GDM1 (cell line): ENCODE measurements at regions not wholly inside any gene's neighbourhood (a gene's known extent, or its start where the extent isn't known, plus 50 kb on each side); places are given as distances from the start of the nearest gene placed in this dataset.

Source experiments
- DNase-seq: peaks from one replicate; lab custom pipeline; 2025; lab: John Stamatoyannopoulos, UW

GRCh38 chr13:106129993-106130392, 405.5 kb downstream of the EFNB2 start:
- DNase-seq, result no peak

- DNase-seq, result no peak
Observed at GRCh38 chr13:106129273-106129672, 406.2 kb downstream of the EFNB2 start.

GRCh38 chr13:106122234-106122633, 413.2 kb downstream of the EFNB2 start:
- no peak for DNase-seq

GRCh38 chr13:106121173-106121754, 414.2 kb downstream of the EFNB2 start:
- DNase-seq, result no peak

- no peak for DNase-seq
Observed at GRCh38 chr13:106118996-106119395, 416.5 kb downstream of the EFNB2 start.

- DNase-seq, result no peak
Observed at GRCh38 chr13:106118050-106118449, 417.4 kb downstream of the EFNB2 start.

GRCh38 chr13:106117640-106118039, 417.8 kb downstream of the EFNB2 start:
- no peak for DNase-seq

- no peak for DNase-seq
Observed at GRCh38 chr13:106117035-106117434, 418.4 kb downstream of the EFNB2 start.

- DNase-seq, result no peak
Observed at GRCh38 chr13:106115081-106115480, 420.4 kb downstream of the EFNB2 start.

- DNase-seq, result no peak
Observed at GRCh38 chr13:106113796-106114195, 421.7 kb downstream of the EFNB2 start.

GRCh38 chr13:106112191-106112590, 423.3 kb downstream of the EFNB2 start:
- DNase-seq, result no peak

GRCh38 chr13:106110241-106110855, 425.1 kb downstream of the EFNB2 start:
- no peak for DNase-seq

- no peak for DNase-seq
Observed at GRCh38 chr13:106109391-106109791, 426.1 kb downstream of the EFNB2 start.

- no peak for DNase-seq
Observed at GRCh38 chr13:106108346-106108745, 427.1 kb downstream of the EFNB2 start.

- DNase-seq, result no peak
Observed at GRCh38 chr13:106107061-106107460, 428.4 kb downstream of the EFNB2 start.

- DNase-seq, result no peak
Observed at GRCh38 chr13:106105153-106105552, 430.3 kb downstream of the EFNB2 start.

- DNase-seq, result no peak
Observed at GRCh38 chr13:106104281-106104901, 431.1 kb downstream of the EFNB2 start.

- no peak for DNase-seq
Observed at GRCh38 chr13:106103779-106104178, 431.7 kb downstream of the EFNB2 start.

GRCh38 chr13:106102786-106103185, 432.7 kb downstream of the EFNB2 start:
- no peak for DNase-seq

- no peak for DNase-seq
Observed at GRCh38 chr13:106101201-106101600, 434.3 kb downstream of the EFNB2 start.

- DNase-seq, result no peak
Observed at GRCh38 chr13:106100171-106100919, 435.1 kb downstream of the EFNB2 start.

- no peak for DNase-seq
Observed at GRCh38 chr13:106099765-106100164, 435.7 kb downstream of the EFNB2 start.

GRCh38 chr13:106098778-106099177, 436.7 kb downstream of the EFNB2 start:
- DNase-seq, result no peak
